GM12875 (cell line): ENCODE measurements at regions not wholly inside any gene's neighbourhood (a gene's known extent, or its start where the extent isn't known, plus 50 kb on each side); places are given as distances from the start of the nearest gene placed in this dataset.
A peak's percentile ranks its signal among the peaks of the same experiment; 100 is the strongest.

Experiments used
- H3K4me3 ChIP-seq: one replicate; pipeline ENCODE4 v1.5.1; 2011; ENCODE audit warnings: low read depth, low read length, control low read depth
- TF ChIP-seq, protein P1 (sequence below): IDR thresholded peaks from 2 replicates; pipeline ENCODE4 v1.5.1; 2011; ENCODE audit warnings: low read depth, mild to moderate bottlenecking, control low read depth, inconsistent platforms, low read length, moderate library complexity, borderline replicate concordance; ENCODE audit not compliant: insufficient read depth

DNA sequence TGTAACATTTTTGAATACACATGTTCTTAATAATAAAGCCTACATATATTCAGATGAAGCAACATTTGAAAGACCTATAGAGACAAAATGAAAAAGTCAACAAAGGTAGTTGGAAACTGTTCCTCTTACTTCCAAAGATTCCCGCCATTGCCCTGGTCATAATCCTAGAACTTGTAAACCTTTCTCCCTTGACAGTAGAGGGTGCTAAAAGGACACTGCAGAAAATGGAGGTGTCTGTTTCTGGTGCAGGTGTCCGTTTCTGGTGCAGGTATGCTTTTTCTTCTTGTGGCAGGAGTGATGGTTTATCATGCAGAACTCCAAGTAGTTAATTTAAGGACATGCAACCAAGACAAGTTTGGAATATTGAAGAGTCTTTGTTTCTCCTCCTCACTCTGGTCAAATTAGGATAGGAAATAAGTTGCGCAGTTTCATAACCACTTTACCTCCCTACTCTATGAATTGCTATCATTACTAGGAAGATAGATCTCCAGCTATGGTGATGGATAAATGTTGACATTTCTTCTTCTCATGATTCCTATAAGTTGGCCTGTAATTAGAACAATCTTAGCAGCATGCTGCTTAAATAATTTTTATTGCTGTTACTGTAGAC is 56.0 kb upstream of the FAM174A start:
- TF ChIP-seq, protein P1, sequence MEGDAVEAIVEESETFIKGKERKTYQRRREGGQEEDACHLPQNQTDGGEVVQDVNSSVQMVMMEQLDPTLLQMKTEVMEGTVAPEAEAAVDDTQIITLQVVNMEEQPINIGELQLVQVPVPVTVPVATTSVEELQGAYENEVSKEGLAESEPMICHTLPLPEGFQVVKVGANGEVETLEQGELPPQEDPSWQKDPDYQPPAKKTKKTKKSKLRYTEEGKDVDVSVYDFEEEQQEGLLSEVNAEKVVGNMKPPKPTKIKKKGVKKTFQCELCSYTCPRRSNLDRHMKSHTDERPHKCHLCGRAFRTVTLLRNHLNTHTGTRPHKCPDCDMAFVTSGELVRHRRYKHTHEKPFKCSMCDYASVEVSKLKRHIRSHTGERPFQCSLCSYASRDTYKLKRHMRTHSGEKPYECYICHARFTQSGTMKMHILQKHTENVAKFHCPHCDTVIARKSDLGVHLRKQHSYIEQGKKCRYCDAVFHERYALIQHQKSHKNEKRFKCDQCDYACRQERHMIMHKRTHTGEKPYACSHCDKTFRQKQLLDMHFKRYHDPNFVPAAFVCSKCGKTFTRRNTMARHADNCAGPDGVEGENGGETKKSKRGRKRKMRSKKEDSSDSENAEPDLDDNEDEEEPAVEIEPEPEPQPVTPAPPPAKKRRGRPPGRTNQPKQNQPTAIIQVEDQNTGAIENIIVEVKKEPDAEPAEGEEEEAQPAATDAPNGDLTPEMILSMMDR, result peak; percentile 61; the same call in 1 of the 2 replicates
- no peak overlapping the region for H3K4me3 ChIP-seq

DNA sequence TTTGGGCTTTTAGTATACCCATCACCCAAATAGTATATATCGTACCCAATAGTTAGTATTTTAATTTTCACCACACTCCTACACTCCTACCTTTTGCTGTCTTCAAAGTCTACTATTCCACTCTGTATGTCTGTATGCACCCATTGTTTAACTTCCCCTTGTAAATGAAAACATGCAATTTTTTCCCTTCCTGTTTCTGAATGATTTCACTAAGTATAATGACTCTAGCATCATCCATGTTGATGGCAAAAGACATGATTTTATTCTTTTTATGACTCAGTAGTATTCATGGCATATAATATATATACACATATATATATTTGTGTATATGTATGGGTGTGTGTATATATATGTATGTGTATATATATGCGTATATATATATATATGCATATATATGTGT is 63.1 kb upstream of the FAM174A start:
- TF ChIP-seq, protein P1, result no peak
- no peak overlapping the region for H3K4me3 ChIP-seq

DNA sequence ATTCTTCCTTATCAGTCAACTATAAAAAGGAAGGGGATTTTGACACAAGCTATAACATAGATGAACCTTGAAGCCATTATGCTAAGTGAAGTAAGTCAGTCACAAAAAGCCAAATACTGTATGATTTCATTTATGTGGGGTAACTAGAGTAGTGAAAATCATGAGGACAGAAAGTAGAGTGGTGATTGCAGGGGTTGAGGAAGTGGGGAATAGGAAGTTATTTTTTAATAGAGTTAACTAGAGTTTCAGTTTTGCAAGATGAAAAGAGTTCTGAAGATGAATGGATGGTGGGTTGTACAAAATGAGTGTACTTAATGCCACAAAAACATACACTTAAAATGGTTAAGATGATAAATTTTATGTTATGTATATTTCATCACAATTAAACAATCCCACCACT is 65.4 kb upstream of the FAM174A start:
- TF ChIP-seq, protein P1, result no peak
- no peak overlapping the region for H3K4me3 ChIP-seq

DNA sequence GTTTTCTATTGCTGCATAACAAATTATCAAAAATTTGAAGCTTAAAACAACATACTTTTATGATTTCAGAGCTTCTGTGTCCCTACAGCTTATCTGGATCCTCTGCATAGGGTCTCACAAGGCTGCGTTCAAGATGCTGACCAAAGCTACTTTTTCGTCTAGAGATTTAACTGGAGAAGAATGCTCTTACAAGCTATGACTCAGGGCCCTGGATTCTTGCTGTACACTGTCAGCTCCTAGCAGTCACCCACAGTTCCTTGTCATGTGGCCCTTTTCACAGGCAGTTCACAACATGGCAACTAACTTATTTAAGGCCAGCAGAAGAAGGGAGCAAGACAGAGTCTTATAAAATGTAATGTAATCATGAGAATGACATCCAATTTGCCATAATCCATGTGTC is 70.8 kb upstream of the FAM174A start:
- TF ChIP-seq, protein P1, result no peak
- H3K4me3 ChIP-seq, result no peak overlapping the region

DNA sequence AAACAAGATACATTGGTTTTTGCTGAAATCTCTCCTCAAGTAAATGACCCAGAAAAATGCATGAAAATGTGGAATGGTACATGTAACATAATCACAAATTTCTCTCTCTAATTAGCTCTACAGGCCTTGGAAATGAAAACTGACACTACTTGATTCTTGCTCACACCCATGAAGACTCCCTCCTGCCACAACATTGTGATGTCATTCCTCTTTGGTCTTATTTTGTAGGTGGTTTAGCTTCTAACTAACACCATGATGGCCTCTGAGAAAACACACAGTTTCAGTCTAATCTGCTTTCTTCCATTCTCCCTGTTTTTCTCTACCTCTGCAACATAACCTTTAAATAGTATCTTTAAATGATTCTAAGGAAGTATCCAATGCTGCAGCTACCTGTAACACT is 78.6 kb upstream of the FAM174A start:
- H3K4me3 ChIP-seq, result no peak overlapping the region
- TF ChIP-seq, protein P1, result no peak

DNA sequence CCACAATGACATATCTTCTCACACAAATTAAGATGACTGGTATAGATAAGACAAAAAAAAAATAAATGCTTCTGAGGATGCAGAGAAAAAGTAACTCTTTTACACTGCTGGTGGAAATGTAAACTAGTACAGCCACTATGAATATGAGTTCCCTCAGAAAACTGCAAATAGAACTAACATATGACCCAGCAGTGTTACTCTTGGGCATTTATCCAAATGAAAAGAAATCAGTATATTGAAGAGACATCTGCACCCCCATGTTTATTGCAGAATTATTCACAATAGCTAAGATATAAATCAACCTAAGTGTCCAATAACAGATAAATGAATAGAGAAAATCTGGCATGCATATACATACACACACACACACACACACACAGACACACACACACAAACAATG is 83.0 kb upstream of the FAM174A start:
- H3K4me3 ChIP-seq, result no peak overlapping the region
- TF ChIP-seq, protein P1, result no peak

DNA sequence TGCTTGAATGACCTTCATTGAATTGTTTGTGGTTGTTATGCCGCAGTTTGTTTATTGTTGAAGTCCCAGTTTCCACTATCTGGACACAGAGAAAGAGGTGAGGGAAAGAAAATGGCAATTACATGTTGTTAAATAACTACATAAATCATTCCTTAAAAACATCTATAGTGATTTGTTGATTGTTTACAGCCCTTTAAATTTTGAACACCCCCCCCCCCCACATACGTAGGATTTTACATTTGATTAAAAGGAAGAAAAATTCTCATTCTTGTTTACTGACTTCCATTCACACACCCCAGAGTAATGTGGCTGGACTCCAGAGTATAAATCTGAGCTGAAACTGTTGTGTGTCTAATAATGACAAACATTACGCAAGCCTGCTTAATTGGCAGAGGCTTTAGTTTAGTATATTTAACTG is 87.1 kb upstream of the FAM174A start:
- TF ChIP-seq, protein P1, result no peak
- no peak overlapping the region for H3K4me3 ChIP-seq
